ENCODE measurements at regions not wholly inside any gene's neighbourhood (a gene's known extent, or its start where the extent isn't known, plus 50 kb on each side); places are given as distances from the start of the nearest gene placed in this dataset.

DNA sequence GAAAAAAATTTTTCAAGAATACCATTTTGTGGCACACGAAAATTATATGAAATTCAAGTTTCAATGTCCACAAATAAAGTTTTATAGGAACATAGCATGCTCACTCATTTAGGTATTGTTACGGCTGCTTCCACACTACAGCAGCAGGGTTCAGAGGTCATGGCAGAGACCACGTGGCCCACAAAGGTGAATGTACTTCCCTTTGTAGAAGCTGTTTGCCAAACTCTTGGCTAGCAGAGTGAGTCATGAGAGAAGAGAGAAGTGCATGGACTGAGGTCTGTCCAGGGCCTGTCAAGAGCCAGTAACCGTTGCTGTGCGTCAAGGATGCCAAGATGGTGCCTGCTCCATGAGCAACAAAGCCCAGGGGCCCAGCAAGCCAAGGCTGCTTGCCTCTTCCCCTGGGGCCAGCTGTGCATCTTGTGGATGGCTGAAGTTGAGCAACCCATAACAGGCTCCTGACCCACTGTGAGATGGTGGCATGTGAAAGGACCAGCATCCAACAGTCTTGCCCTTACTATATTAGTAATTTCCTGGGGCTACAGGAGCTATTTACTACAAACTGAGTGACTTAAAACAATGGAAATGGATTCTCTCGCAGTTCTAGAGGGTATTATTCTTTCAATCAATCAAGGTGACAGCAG, 64.8 kb upstream of the ATP5PO start:
- Histone ChIP-seq H3F3A (ENCODE audit: low read depth) (peaks cover 6% of the 10 kb centered on the region; the same call in 1 of the 2 replicates), H3K36me3 (ENCODE audit: insufficient read depth, low read length) (no peaks in the 10 kb centered on the region)

DNA sequence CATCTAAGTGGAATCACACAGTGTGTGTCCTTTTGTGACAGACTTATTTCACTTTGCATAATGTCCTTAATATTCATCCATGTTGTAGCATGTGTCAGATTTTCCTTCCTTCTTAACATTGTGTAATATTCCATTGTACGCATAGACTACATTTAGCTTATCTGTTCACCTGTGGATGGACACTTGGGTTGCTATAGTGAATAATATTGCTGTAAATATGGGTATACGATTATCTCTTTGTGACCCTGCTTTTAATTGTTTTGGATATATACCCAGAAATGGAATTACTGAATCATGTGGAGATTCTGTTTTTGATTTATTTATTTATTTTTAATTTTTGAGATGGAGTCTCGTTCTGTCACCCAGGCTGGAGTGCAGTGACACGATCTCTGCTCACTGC, 63.0 kb upstream of the ATP5PO start:
- Histone ChIP-seq H3K36me3 (ENCODE audit: insufficient read depth, low read length) (no peaks in the 10 kb centered on the region), H3K4me2 (ENCODE audit: low read depth, low read length, poor library complexity, severe bottlenecking) (no peak overlapping the region), H3K9me3 (ENCODE audit: insufficient read depth, low read depth, low read length) (no peaks in the 10 kb centered on the region), H3K79me2 (ENCODE audit: insufficient read depth, low read length) (no peaks in the 10 kb centered on the region), H3K4me1 (ENCODE audit: insufficient read depth, low read length, poor library complexity, severe bottlenecking) (peaks cover 52% of the 10 kb centered on the region), H3K9ac (ENCODE audit: low read depth, low read length, poor library complexity, severe bottlenecking) (no peak overlapping the region), H3K27me3 (ENCODE audit: insufficient read depth, low read length, poor library complexity, severe bottlenecking) (no peaks in the 10 kb centered on the region), H3K9me2 (replicated peaks; ENCODE audit: low read depth, low read length) (no peaks in the 10 kb centered on the region), H3K4me3 (ENCODE audit: low read length, poor library complexity, severe bottlenecking) (no peak overlapping the region), H4K20me1 (ENCODE audit: insufficient read depth, low read length, poor library complexity, severe bottlenecking) (no peaks in the 10 kb centered on the region), H3F3A (ENCODE audit: low read depth) (peaks cover 11% of the 10 kb centered on the region; the same call in 1 of the 2 replicates), H2AFZ (ENCODE audit: low read length) (no peak overlapping the region)
- TF ChIP-seq, protein P1, sequence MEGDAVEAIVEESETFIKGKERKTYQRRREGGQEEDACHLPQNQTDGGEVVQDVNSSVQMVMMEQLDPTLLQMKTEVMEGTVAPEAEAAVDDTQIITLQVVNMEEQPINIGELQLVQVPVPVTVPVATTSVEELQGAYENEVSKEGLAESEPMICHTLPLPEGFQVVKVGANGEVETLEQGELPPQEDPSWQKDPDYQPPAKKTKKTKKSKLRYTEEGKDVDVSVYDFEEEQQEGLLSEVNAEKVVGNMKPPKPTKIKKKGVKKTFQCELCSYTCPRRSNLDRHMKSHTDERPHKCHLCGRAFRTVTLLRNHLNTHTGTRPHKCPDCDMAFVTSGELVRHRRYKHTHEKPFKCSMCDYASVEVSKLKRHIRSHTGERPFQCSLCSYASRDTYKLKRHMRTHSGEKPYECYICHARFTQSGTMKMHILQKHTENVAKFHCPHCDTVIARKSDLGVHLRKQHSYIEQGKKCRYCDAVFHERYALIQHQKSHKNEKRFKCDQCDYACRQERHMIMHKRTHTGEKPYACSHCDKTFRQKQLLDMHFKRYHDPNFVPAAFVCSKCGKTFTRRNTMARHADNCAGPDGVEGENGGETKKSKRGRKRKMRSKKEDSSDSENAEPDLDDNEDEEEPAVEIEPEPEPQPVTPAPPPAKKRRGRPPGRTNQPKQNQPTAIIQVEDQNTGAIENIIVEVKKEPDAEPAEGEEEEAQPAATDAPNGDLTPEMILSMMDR (conservative IDR thresholded peaks at IDR 0.05; ENCODE audit: low read length): no peak
- no peak for TF ChIP-seq EZH2phosphoT487 (IDR thresholded peaks at IDR 0.05; ENCODE audit: borderline replicate concordance)

More for the DNA sequence above, 64.8 kb upstream of the ATP5PO start:
- Histone ChIP-seq H3K9me3 (ENCODE audit: insufficient read depth, low read depth, low read length) (no peaks in the 10 kb centered on the region), H3K27me3 (ENCODE audit: insufficient read depth, low read length, poor library complexity, severe bottlenecking) (no peaks in the 10 kb centered on the region), H4K20me1 (ENCODE audit: insufficient read depth, low read length, poor library complexity, severe bottlenecking) (no peaks in the 10 kb centered on the region), H3K9me2 (replicated peaks; ENCODE audit: low read depth, low read length) (no peaks in the 10 kb centered on the region), H3K4me3 (ENCODE audit: low read length, poor library complexity, severe bottlenecking) (no peak overlapping the region), H3K4me1 (ENCODE audit: insufficient read depth, low read length, poor library complexity, severe bottlenecking) (peaks cover 37% of the 10 kb centered on the region), H2AFZ (ENCODE audit: low read length) (no peak overlapping the region), H3K79me2 (ENCODE audit: insufficient read depth, low read length) (no peaks in the 10 kb centered on the region), H3K9ac (ENCODE audit: low read depth, low read length, poor library complexity, severe bottlenecking) (no peak overlapping the region), H3K4me2 (ENCODE audit: low read depth, low read length, poor library complexity, severe bottlenecking) (no peak overlapping the region)
- TF ChIP-seq EZH2phosphoT487 (IDR thresholded peaks at IDR 0.05; ENCODE audit: borderline replicate concordance): no peak
- TF ChIP-seq, protein P1 (conservative IDR thresholded peaks at IDR 0.05; ENCODE audit: low read length): no peak

DNA sequence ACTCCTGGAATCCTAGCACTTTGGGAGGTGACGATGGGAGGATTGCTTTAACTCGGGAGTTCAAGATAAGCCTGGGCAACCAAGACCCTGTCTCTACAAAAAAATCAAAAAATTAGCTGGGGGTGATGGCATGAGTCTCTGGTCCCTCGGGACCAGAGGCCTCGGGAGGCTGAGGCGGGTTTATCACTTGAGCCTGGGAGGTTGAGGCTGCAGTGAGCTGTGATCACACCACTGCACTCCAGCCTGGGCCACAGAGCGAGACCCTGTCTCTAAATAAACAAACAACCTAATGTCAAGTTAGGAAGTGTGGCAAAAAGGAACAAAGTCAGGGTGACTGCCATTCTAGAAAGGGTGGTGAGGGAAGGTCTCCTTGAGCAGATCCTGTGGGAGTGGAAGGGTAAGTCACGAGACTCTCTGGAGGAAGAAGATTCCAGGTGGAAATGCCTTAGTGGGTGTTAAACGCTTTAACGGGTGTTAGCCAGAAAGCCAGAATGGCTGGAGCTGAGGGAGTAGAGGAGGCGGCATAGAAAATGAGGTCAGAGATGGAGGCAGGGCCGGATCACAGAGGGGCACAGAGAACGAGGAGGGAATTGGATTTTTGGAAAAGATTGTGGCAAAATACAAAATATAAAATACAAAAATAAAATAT, 62.2 kb upstream of the ATP5PO start:
- no peak for TF ChIP-seq EZH2phosphoT487 (IDR thresholded peaks at IDR 0.05; ENCODE audit: borderline replicate concordance)
- TF ChIP-seq, protein P1 (conservative IDR thresholded peaks at IDR 0.05; ENCODE audit: low read length): no peak
- Histone ChIP-seq H3K36me3 (ENCODE audit: insufficient read depth, low read length) (no peaks in the 10 kb centered on the region), H4K20me1 (ENCODE audit: insufficient read depth, low read length, poor library complexity, severe bottlenecking) (no peaks in the 10 kb centered on the region), H3K9me2 (replicated peaks; ENCODE audit: low read depth, low read length) (no peaks in the 10 kb centered on the region), H3K4me1 (ENCODE audit: insufficient read depth, low read length, poor library complexity, severe bottlenecking) (peaks cover 56% of the 10 kb centered on the region), H3K9ac (ENCODE audit: low read depth, low read length, poor library complexity, severe bottlenecking) (peak overlapping the region; percentile 75), H2AFZ (ENCODE audit: low read length) (no peak overlapping the region), H3K4me2 (ENCODE audit: low read depth, low read length, poor library complexity, severe bottlenecking) (peak overlapping the region; percentile 70), H3K79me2 (ENCODE audit: insufficient read depth, low read length) (no peaks in the 10 kb centered on the region), H3K9me3 (ENCODE audit: insufficient read depth, low read depth, low read length) (no peaks in the 10 kb centered on the region), H3F3A (ENCODE audit: low read depth) (peaks cover 11% of the 10 kb centered on the region; the same call in 1 of the 2 replicates), H3K27me3 (ENCODE audit: insufficient read depth, low read length, poor library complexity, severe bottlenecking) (no peaks in the 10 kb centered on the region), H3K4me3 (ENCODE audit: low read length, poor library complexity, severe bottlenecking) (no peak overlapping the region)

All from Loucy (cell line).